ENCODE measurements at regions not wholly inside any gene's neighbourhood (a gene's known extent, or its start where the extent isn't known, plus 50 kb on each side); places are given as distances from the start of the nearest gene placed in this dataset.

- no peaks in the 10 kb centered on the region for H3K27me3 ChIP-seq (ENCODE audit: low read depth, low read length)
- H3K4me3 ChIP-seq (ENCODE audit: low read length) = no peak overlapping the region
- H2AFZ ChIP-seq (ENCODE audit: low read depth, low read length) = no peak overlapping the region
- no peak overlapping the region for H3K27ac ChIP-seq (ENCODE audit: low read length)
- no peaks in the 10 kb centered on the region for H3K9me3 ChIP-seq (ENCODE audit: insufficient read depth, low read length)
- H3K4me1 ChIP-seq (ENCODE audit: low read length) = no peaks in the 10 kb centered on the region
- H3K79me2 ChIP-seq (ENCODE audit: low read length) = no peaks in the 10 kb centered on the region
- H4K20me1 ChIP-seq (ENCODE audit: insufficient read depth, low read length) = no peaks in the 10 kb centered on the region
- H3K36me3 ChIP-seq (replicated peaks; ENCODE audit: low read depth, low read length) = no peaks in the 10 kb centered on the region
- no peak overlapping the region for H3K4me2 ChIP-seq (ENCODE audit: low read length)
- TF ChIP-seq EZH2phosphoT487 (IDR thresholded peaks at IDR 0.05; ENCODE audit: low read depth) = no peak
- no peak for TF ChIP-seq CTCF (IDR thresholded peaks at IDR 0.05; ENCODE audit: low read depth, low read length)
- H3K9ac ChIP-seq (ENCODE audit: low read length) = no peak overlapping the region
Observed at GRCh38 chr21:16742741-16743140, 770.1 kb upstream of the CXADR start.

- TF ChIP-seq CTCF (IDR thresholded peaks at IDR 0.05; ENCODE audit: low read depth, low read length) = no peak
- TF ChIP-seq EZH2phosphoT487 (IDR thresholded peaks at IDR 0.05; ENCODE audit: low read depth) = no peak
- Histone ChIP-seq H3K4me3 (ENCODE audit: low read length) (no peak overlapping the region), H3K4me1 (ENCODE audit: low read length) (no peaks in the 10 kb centered on the region), H3K27ac (ENCODE audit: low read length) (no peak overlapping the region), H4K20me1 (ENCODE audit: insufficient read depth, low read length) (no peaks in the 10 kb centered on the region), H3K27me3 (ENCODE audit: low read depth, low read length) (no peaks in the 10 kb centered on the region), H3K79me2 (ENCODE audit: low read length) (no peaks in the 10 kb centered on the region), H3K9me3 (ENCODE audit: insufficient read depth, low read length) (no peaks in the 10 kb centered on the region), H3K4me2 (ENCODE audit: low read length) (no peak overlapping the region), H3K36me3 (replicated peaks; ENCODE audit: low read depth, low read length) (no peaks in the 10 kb centered on the region), H2AFZ (ENCODE audit: low read depth, low read length) (no peak overlapping the region), H3K9ac (ENCODE audit: low read length) (no peak overlapping the region)
Observed at GRCh38 chr21:16743317-16743716, 769.5 kb upstream of the CXADR start.

DNA sequence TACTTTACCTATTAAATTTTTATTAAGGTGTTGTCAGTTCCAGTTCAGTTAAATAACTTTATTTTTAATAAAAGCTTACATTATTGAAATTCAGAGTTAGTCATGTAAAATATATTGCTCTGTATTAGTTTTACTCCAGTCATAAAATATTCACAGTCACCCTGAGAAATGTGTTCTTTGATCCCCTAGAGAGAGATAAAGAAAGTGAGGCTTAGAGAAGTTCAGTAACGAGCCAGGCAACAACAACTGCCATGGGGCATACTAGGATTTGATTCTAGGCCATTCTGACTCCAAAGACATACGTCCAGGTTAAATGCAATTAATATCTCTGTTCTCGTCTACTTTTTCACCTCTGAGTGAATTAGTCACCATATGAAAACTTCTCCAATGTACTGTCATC is 761.9 kb upstream of the CXADR start:
- Histone ChIP-seq H2AFZ (ENCODE audit: low read depth, low read length) (no peak overlapping the region), H3K27ac (ENCODE audit: low read length) (peak overlapping the region; percentile 69), H3K79me2 (ENCODE audit: low read length) (no peaks in the 10 kb centered on the region), H4K20me1 (ENCODE audit: insufficient read depth, low read length) (no peaks in the 10 kb centered on the region), H3K27me3 (ENCODE audit: low read depth, low read length) (no peaks in the 10 kb centered on the region), H3K4me1 (ENCODE audit: low read length) (peaks cover 23% of the 10 kb centered on the region), H3K4me3 (ENCODE audit: low read length) (peak overlapping the region; percentile 28; the same call in 1 of the 2 replicates), H3K36me3 (replicated peaks; ENCODE audit: low read depth, low read length) (no peaks in the 10 kb centered on the region), H3K4me2 (ENCODE audit: low read length) (peak overlapping the region; percentile 55), H3K9me3 (ENCODE audit: insufficient read depth, low read length) (no peaks in the 10 kb centered on the region), H3K9ac (ENCODE audit: low read length) (no peak overlapping the region)
- no peak for TF ChIP-seq EZH2phosphoT487 (IDR thresholded peaks at IDR 0.05; ENCODE audit: low read depth)
- TF ChIP-seq CTCF (IDR thresholded peaks at IDR 0.05; ENCODE audit: low read depth, low read length) = no peak

GRCh38 chr21:16751695-16752474 is 761.0 kb upstream of the CXADR start:
- no peak overlapping the region for H3K4me3 ChIP-seq (ENCODE audit: low read length)
- no peaks in the 10 kb centered on the region for H4K20me1 ChIP-seq (ENCODE audit: insufficient read depth, low read length)
- H3K9me3 ChIP-seq (ENCODE audit: insufficient read depth, low read length) = no peaks in the 10 kb centered on the region
- H3K36me3 ChIP-seq (replicated peaks; ENCODE audit: low read depth, low read length) = no peaks in the 10 kb centered on the region
- H3K27me3 ChIP-seq (ENCODE audit: low read depth, low read length) = no peaks in the 10 kb centered on the region
- H3K9ac ChIP-seq (ENCODE audit: low read length) = no peak overlapping the region
- peak overlapping the region; percentile 55; the same call in 1 of the 2 replicates for H3K4me2 ChIP-seq (ENCODE audit: low read length)
- H2AFZ ChIP-seq (ENCODE audit: low read depth, low read length) = no peak overlapping the region
- H3K27ac ChIP-seq (ENCODE audit: low read length) = peak overlapping the region; percentile 69
- no peak for TF ChIP-seq EZH2phosphoT487 (IDR thresholded peaks at IDR 0.05; ENCODE audit: low read depth)
- TF ChIP-seq CTCF (IDR thresholded peaks at IDR 0.05; ENCODE audit: low read depth, low read length) = no peak
- H3K4me1 ChIP-seq (ENCODE audit: low read length) = peaks cover 23% of the 10 kb centered on the region
- no peaks in the 10 kb centered on the region for H3K79me2 ChIP-seq (ENCODE audit: low read length)
